Activated CD8-positive, alpha-beta T cell treated with anti-CD3 and anti-CD28 coated beads for 36 hours (primary cell): ENCODE measurements at regions not wholly inside any gene's neighbourhood (a gene's known extent, or its start where the extent isn't known, plus 50 kb on each side); places are given as distances from the start of the nearest gene placed in this dataset.

Experiments
- ATAC-seq: fragments of 200-7000 bp; cut with Tn5 transposase; one replicate; pipeline ENCODE4 v1.10.0; 2021; ENCODE audit warnings: mild to moderate bottlenecking, moderate library complexity
- CTCF ChIA-PET: fragments of 350-600 bp; sonication (Branson Sonifier 250); formaldehyde crosslinking; loops from one replicate; lab custom pipeline; 2021; ENCODE audit warnings: antibody characterized with exemption; lab: Charles Lee
- POLR2A ChIA-PET: fragments of 350-600 bp; sonication (Branson Sonifier 250); formaldehyde crosslinking; loops from one replicate; lab custom pipeline; 2021; ENCODE audit warnings: antibody characterized with exemption; lab: Charles Lee
- DNase-seq: peaks from one replicate; pipeline ENCODE4 v3.0.0-alpha.2; 2020
- H3K27ac Mint-ChIP-seq: one replicate; pipeline ENCODE4 v1.8.0; 2021; ENCODE audit warnings: mild to moderate bottlenecking, mixed read lengths
- H3K27me3 Mint-ChIP-seq: one replicate; pipeline ENCODE4 v1.8.0; 2021; ENCODE audit warnings: mixed read lengths
- H3K36me3 Mint-ChIP-seq: one replicate; pipeline ENCODE4 v1.8.0; 2021; ENCODE audit warnings: low read depth, mixed read lengths
- H3K4me1 Mint-ChIP-seq: one replicate; pipeline ENCODE4 v1.8.0; 2021; ENCODE audit warnings: low read depth, mixed read lengths
- H3K4me3 Mint-ChIP-seq: one replicate; pipeline ENCODE4 v1.8.0; 2021; ENCODE audit warnings: mild to moderate bottlenecking, moderate library complexity, mixed read lengths
- H3K9me3 Mint-ChIP-seq: one replicate; pipeline ENCODE4 v1.8.0; 2021; ENCODE audit warnings: mixed read lengths
- CTCF ChIP-seq: fragments of 200-600 bp; IDR thresholded peaks from one replicate; pipeline ENCODE4 v1.8.0; 2022; ENCODE audit warnings: antibody characterized with exemption, mild to moderate bottlenecking
- intact Hi-C: fragments of 100-400 bp; cut with micrococcal nuclease; formaldehyde crosslinking; loops from one replicate; pipeline ENCODE4 v1.10.0; 2022

GRCh38 chr5:169411786-169412430, 111.0 kb upstream of the SLIT3 start:
- ChIA-PET POLR2A (no interaction called here), CTCF (interaction anchor here (1.4 kb wide), 1 partner anchor 17 kb away, joined by 3 read pairs; no protein-coding TSS in a partner anchor)
- ATAC-seq (no peak), DNase-seq (no peak)
- no peak overlapping the region for H3K27ac Mint-ChIP-seq
- H3K9me3 Mint-ChIP-seq, result no peaks in the 10 kb centered on the region
- intact Hi-C loops, result no loop called here
- no peaks in the 10 kb centered on the region for H3K36me3 Mint-ChIP-seq
- no peak for TF ChIP-seq CTCF
- no peak overlapping the region for H3K4me3 Mint-ChIP-seq
- H3K4me1 Mint-ChIP-seq, result no peaks in the 10 kb centered on the region
- peaks cover 4% of the 10 kb centered on the region for H3K27me3 Mint-ChIP-seq

- no peaks in the 10 kb centered on the region for H3K9me3 Mint-ChIP-seq
- H3K36me3 Mint-ChIP-seq, result no peaks in the 10 kb centered on the region
- ChIA-PET POLR2A (no interaction called here), CTCF (interaction anchor here (1.4 kb wide), 1 partner anchor 17 kb away, joined by 3 read pairs; no protein-coding TSS in a partner anchor)
- TF ChIP-seq CTCF, result no peak
- intact Hi-C loops, result no loop called here
- ATAC-seq (no peak), DNase-seq (no peak)
- H3K27ac Mint-ChIP-seq, result no peak overlapping the region
- H3K4me1 Mint-ChIP-seq, result no peaks in the 10 kb centered on the region
- no peak overlapping the region for H3K4me3 Mint-ChIP-seq
- peaks cover 4% of the 10 kb centered on the region for H3K27me3 Mint-ChIP-seq
These were observed 110.3 kb upstream of the SLIT3 start for GRCh38 chr5:169410996-169411783.

- no peaks in the 10 kb centered on the region for H3K9me3 Mint-ChIP-seq
- H3K27ac Mint-ChIP-seq, result no peak overlapping the region
- H3K36me3 Mint-ChIP-seq, result no peaks in the 10 kb centered on the region
- CTCF ChIA-PET, result no interaction called here
- H3K4me3 Mint-ChIP-seq, result no peak overlapping the region
- ATAC-seq (no peak), DNase-seq (no peak)
- H3K4me1 Mint-ChIP-seq, result no peaks in the 10 kb centered on the region
- TF ChIP-seq CTCF, result no peak
- POLR2A ChIA-PET, result no interaction called here
- intact Hi-C loops, result no loop called here
- H3K27me3 Mint-ChIP-seq, result peaks cover 6% of the 10 kb centered on the region
These were observed 107.8 kb upstream of the SLIT3 start for GRCh38 chr5:169408731-169409130.

- POLR2A ChIA-PET, result no interaction called here
- no peak overlapping the region for H3K4me3 Mint-ChIP-seq
- DNase-seq, result no peak
- H3K9me3 Mint-ChIP-seq, result no peaks in the 10 kb centered on the region
- no peaks in the 10 kb centered on the region for H3K36me3 Mint-ChIP-seq
- no peak for ATAC-seq
- peaks cover 6% of the 10 kb centered on the region for H3K27me3 Mint-ChIP-seq
- intact Hi-C loops, result no loop called here
- CTCF ChIA-PET, result no interaction called here
- TF ChIP-seq CTCF, result no peak
- H3K4me1 Mint-ChIP-seq, result no peaks in the 10 kb centered on the region
- no peak overlapping the region for H3K27ac Mint-ChIP-seq
These were observed 107.2 kb upstream of the SLIT3 start for GRCh38 chr5:169408171-169408570.

- Mint-ChIP-seq H3K4me3 (no peak overlapping the region), H3K4me1 (no peaks in the 10 kb centered on the region), H3K9me3 (no peaks in the 10 kb centered on the region), H3K27ac (no peak overlapping the region), H3K36me3 (no peaks in the 10 kb centered on the region), H3K27me3 (peaks cover 4% of the 10 kb centered on the region)
- TF ChIP-seq CTCF, result no peak
- ChIA-PET CTCF (no interaction called here), POLR2A (no interaction called here)
- DNase-seq (no peak), ATAC-seq (no peak)
- intact Hi-C loops, result no loop called here
These were observed 103.3 kb upstream of the SLIT3 start for GRCh38 chr5:169404223-169404622.
